Putamen (tissue), 1 donor: ENCODE measurements at regions not wholly inside any gene's neighbourhood (a gene's known extent, or its start where the extent isn't known, plus 50 kb on each side); places are given as distances from the start of the nearest gene placed in this dataset.
A peak's percentile ranks its signal among the peaks of the same experiment; 100 is the strongest.

ENCODE experiments used
- DNase-seq: peaks from one replicate; pipeline ENCODE4 v3.0.0-alpha.2; 2016; ENCODE audit warnings: low spot score

DNA sequence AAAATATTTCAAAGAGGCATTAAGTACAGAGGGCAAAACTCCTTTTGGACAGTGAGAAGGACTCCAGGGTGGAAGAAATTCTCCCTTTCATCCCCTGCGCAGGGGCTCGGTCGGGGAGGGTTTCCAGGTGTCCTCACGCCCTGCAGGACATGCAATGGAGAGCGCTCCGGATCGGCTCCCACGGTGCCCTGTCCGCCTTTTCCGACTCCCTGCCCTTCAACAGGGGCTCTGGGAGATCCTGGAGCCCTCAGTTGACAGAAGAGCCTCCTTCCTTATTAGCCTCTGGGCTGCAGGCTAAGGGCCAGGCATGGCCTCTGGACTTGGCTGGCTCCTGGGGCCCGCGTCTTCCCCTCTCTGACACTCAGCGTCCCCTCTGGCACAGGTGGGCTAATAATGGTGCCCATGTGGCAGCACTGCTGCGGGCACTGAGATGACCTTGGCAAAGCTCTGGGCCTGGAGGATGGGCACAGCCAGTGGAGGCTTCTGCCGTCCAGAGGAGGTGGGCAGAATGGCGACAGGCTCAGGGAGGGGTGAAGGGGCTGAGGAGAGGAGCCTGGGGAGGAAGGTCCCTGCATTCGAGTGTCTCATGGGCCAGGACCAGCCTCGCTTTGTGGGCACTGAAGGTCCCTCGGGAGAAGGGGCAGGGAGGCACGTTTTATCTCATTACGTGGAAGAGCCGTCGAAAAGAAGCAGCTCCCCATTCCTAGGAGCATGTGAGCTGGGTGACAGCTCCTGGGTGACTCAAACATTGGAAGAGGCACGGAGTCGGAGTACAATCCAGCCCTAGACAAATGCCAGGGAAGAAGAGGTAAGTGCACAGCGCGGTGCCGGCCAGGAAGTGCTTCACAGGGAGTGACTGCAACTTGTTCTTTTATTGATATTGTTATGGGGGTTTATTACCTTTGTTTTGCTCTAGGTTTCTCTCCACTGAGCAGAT is 161.7 kb downstream of the IRF8 start:
- DNase-seq = no peak

DNA sequence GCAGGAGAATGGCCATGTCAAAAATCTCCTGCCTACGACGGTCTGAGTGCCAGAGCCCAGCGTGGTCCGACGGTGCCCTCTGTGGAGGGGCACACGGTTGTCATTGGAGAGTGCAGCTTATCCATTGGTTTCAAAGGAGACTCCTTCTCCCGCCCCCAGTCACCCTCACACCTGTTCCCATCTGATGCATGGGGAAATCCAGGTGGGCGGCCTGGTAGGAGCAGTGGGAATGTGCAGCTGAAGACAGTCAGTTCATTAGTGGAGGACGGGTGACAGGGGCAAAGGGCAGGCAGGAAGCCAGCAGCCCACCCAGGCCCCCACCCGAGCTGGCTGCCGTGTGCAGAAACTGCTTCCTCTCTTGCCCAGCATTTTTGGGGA is 162.3 kb downstream of the IRF8 start:
- DNase-seq = no peak

DNA sequence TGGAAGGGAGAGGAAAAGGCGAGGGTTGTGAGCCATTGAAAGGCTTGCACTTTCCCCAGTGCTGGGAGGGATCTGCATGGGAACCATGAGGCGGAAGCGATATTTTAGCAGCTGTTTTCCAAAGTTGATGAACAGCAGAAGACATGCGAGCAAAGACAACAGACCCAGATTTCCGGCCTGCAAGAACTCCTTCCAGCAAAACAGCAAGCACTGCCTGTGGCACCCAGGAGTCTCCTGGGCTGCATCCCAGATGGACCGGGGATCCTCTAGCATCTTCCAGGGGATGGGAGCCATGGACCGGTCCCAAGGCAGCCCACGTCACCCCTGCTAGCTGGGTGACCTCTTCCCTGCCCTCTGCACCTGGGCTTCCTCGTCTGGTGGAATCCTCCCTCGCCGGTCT is 162.8 kb downstream of the IRF8 start:
- DNase-seq = no peak

DNA sequence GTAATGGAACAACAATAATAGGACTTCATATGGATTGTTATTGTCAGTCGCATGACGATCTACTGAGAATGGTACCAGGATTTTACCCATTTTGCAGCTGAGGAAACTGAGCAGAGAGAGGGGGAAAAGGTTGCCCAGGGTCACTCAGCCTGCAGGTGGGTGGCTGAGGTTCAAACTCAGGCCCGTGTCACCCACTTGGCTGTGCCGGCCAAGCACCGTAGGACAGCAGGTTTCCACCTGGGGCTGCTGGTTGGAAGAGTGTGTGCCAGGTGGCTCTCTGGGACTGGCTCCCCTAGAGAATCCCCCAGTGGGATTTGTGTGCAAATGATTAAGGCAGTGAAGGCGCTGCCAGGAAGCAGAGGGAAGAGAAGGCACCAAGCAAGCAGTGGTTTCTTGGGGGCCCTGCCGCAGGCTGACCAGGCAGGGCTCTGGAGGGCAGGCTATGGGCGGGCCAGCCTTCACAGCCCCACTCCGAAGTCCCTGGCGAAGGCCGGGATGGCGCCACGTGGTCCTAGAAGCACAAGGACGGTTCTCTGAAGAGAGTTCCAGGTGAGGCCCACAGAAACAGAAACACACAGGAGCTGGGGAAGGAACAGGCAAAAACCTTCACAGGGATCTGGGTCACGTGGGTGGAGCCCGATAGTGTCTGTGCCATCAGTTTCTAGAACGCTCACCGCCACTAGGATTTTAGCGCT is 163.5 kb downstream of the IRF8 start:
- no peak for DNase-seq

DNA sequence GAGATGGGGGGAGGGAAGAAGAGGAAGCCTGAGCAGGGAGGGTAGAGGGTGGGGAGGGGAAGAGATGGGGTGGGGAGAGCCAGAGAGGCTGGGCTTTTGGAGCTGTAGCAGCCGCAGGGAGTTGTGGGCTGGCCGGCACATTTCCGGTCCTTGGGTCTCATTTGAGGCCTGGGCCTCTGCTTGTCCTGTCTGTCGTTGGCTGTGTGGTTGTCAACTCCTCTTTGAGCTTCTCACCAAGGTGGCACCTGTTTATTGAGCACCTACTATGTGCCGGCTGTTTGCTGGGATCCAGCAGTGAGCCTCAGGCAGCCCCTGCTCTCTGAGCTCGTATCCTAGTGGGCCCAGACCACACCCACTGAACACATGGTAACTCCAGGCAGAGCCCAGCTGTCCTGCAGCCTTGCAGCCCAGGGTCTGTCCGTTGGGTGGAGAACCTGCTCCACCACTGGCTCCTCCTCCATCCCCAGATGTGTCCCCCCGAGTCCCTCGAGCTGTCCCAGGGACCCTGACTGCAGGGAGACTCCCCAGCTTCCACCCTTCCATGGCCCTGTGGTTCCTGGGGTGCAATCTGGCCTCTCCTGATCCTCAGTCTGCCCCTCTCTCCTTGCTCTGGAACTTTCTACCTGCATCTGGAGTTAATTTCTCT is 164.9 kb downstream of the IRF8 start:
- DNase-seq = no peak

DNA sequence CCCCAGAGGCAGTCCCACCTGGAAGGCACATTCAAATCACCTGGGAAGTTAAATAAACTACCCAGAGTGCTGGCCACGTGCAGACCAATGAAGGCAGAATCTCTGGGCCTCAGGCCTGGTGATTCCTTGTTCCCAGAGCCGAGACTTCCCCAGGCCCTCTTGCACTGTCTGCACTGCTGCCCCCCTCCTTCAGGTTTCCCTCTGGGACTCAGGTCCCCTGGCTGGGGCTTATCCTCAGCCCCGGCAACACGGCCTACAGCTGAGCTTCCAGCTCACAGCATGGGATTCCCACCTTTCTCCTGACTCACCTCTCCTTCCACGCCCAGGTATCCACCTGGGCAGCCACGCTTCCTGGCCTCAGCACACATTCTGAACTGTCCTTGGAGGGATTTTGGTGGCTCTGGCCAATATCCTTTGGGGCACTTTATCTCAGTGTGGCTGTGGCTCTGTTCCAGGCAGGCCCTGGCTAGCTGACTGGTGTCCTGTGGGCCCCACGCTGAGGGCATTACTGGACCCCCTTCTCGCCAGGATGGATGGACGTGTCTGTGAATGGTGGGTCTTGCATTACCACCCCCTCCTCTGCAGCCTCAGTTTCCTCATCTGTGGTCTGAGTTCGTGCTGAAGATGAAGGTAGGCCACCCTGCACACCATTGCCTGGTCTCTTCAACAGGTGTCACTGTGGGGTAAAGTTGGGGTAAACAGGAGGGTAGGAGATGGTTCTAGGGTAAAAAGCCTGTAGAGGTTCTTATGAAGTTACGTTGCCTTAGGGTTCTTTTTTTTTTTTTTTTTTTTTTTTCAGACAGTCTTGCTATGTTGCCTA is 165.7 kb downstream of the IRF8 start:
- no peak for DNase-seq

DNA sequence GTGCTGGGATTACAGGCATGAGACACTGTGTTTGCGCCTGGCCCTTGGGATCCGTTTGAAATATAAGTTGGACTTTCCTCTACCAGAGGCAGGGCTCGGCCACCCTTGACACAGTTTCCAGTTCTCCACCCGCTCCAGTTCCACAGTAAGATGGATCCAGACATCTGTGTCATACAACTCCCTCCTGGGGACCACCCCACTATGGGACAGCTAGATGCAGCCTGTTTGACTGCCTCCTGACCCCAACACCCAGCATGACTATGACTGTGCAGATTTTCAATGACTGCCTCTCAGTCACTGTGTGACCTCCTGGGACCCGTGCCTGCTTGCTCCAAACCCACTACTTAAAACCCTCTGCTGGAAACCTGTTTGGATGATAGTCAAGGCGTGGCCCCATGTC is 166.7 kb downstream of the IRF8 start:
- no peak for DNase-seq

DNA sequence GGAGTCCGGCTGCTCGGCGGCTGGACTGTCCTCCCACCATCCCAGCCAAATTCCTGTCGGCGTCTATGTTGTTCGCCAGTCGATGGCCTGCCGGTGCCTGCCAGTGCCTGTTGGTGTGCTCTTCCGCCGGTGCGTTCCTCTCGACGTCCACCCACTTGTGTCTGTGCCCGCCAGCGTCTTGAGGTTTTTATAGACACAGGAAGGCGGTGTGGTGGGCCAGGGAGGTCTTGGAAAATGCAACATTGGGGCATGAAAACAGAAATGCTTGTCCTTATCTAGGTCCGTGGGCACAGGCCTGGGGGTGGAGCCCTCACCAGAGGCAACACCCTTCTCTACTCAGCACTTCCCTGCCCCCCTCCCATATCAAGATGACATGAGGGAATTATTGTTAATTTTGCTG is 167.8 kb downstream of the IRF8 start:
- no peak for DNase-seq

DNA sequence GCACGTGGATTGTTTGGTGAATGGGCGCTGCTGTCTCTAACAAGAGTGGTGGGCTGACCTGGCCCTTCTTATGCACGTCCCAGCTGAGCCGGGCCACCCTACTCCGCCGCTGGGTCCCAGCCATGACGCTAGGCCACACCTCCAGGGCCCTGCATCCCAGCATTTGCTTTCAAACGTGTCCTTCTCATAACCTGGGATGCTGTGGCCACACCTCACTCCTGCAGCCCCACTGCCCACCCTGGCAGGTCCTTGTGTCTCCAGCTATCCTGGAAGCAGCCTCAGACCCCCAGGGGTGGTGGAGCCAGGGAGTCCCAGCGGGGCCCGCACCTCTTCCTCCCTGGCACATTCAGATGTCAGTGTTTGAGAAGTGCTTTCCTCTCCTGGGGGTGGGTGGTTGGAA is 168.6 kb downstream of the IRF8 start:
- DNase-seq = no peak

DNA sequence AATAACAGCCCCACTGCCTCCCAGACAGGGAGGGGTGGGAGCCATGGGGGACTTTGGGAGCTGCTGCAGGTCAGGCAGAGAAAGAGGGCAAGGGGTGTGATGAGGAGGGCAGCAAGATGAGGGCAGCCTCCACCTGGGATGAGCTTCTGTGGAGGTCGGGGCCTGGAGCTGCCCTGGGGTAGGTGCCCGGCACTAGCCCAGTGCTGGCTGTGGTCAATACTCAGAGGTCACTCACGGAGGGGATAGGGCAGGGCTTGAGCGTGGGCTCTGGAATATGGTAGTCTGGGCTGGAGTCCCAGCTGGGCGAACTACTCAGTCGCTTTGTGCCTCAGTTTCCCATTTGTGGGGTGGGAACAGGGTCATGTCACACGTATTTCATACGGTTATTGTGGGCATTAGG is 169.0 kb downstream of the IRF8 start:
- DNase-seq = no peak

DNA sequence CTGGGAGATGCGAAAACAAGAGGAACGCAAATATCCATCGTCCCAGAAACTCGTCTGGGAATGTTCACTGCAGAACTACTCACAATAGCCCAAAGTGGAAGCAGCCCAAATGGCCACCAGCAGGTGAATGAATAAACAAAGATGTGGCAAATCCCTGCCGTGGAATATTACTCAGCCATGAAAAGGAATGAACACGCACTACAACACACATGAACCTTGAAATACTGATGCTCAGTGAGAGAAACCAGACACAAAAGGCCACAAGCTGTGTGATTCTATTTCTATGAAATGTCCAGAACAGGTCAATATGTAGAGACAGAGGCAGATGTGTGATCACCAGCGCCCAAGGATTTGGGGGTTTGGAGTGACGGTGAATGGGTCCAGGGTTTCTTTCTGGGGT is 169.8 kb downstream of the IRF8 start:
- no peak for DNase-seq

DNA sequence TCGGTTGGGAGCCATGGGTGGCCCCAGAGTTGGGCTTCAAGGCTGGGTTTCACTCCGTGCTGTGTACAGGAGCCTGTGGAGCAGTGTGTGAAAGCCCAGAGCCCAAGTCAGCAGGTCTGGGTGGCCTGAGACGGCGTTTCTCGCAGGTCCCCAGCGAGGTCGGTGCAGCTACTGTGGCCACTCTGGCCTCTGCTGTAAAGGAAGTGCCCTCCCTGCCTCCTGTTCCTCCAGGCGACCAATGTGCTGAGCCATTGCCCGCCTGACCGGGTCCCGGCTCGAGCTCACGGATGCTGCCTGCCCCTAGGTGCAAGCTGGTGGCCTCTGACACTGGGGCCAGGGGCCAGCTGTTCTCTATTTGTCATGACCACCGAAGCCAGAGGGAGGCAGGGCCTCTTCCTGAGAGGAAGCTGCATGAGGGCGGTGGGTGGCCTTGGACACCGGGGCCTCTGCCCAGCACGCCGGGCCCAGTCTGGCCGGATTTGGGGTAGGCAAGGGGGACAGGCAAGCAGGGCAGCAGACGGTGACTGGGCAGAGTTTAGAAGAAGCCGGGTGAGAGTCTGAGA is 170.9 kb downstream of the IRF8 start:
- no peak for DNase-seq

DNA sequence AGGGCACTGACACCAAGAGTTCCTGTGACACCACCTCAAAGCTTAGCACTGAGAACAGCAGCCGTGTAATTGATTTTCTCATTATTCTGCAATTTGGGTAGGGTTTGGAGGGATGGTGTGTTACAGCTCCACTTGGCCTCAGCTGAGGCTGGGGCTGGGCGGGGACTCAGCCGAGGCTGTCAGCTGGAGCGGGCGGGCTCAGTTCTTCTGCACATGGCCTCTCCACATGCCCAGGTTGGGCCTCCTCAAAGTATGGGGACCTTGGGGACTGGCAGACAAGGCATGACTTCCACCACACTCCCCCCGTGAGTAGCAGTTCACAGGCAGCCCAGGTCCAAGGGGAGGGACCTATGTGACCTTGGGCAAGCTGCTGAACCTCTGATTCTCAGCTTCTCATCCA is 171.5 kb downstream of the IRF8 start:
- DNase-seq = no peak

DNA sequence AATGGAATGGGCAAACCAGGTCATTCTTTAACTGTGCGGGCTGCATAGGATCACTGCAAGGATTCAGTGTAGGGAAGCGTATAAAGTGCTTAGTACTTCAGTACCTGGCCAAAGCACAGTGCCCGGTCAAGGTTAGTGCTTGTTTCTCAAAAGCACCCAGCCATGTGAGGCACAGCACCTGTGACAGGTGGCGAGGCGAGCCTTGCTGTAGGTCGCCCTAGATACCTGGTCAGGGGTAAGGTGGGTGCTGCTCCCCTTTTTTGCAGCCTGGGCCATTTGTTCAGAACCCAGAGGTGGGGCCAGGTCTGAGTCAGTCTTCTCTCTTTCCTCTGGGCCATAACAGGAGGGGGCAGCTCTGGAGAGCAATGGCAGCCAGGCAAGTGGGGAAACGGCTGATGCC is 172.0 kb downstream of the IRF8 start:
- DNase-seq = no peak

DNA sequence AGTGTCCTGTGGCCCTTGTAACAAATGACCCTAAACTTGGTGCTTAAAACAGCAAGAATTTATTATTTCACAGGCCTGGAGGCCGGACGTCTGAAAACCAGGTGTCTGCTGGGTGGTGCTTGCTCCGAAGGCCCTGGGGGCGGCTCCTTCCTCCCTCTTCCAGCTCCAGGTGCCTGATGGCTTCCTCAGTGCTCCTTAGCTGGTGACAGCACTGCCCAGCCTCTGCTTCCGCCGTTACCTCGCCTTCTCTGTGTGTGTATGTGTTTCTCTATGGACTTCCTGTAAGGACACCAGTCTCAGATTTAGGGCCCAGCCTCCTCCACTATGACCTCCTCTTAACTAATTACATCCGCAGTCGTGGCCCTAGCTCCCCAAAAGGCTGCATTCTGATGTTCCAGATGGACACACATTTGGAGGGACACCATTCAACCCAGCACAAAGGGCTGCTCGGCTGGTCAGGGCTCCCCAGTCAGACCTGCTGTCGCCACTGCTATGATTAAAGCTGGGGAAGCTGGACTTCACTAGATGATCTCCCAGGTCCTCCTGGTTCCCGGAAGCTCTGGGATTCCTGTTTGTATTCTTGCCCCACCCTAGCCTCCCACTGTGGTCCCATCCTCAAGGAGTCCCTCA is 172.8 kb downstream of the IRF8 start:
- DNase-seq = no peak

DNA sequence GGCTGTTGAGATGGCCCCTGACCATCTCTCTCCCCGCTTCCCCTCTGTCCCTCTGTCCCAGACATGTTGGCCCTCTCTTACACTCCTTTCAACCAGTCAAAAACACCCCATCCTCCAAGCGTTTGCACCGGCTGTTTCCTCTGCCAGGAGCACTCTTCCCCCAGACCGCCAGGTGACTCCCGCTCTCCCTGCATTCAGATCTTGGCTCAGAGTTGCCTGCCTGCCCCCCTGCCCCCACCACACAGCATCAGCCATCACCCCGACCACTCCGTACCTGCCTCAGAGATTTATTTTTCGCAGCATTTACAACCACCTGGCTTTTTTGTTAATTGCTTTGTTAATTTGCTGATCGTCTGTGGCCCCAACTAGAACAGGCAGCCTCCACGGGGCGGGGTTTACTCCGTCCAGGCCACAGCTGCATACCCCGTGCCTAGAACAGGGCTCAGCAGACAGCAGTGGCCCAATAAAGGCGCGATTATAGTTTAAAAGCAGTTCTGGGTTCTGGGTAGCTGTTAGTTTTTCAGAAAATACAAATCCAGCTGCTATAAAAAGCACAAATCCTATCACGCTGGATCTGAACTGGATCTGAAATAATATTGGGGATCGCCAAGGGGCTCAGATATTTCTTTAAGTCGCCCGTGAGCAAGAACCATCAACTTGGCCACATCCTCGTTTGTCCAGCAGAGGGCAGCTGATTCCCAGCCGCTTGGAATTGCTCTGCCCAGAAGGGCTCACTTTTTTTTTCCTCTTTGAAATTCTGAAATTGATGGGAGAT is 173.6 kb downstream of the IRF8 start:
- peak; percentile 39 for DNase-seq

DNA sequence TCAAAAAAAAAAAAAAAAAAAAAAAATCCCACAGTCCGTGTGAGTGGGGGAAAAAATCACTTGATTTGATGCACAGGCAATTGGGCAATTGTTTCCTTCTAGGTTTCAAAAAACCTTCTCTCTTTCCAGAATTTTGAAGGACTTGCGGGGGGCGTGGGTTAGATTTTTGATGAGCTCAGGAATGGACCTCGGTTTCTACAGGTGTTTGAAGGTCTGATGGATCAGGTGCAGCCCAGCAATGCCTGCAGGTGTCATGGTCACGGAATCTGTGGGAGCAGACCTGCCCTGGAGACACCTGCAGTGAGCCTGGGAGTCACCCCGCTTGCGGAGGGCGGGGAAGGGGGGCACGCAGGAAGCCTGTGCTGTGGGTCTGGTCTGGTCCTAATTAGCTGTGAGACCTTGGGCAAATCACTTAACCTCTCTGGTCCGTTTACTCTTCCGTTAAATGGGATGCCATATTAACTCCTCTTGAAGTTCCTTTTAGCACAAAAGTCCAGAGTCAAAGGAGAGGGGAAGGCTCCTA is 174.2 kb downstream of the IRF8 start:
- DNase-seq = no peak

DNA sequence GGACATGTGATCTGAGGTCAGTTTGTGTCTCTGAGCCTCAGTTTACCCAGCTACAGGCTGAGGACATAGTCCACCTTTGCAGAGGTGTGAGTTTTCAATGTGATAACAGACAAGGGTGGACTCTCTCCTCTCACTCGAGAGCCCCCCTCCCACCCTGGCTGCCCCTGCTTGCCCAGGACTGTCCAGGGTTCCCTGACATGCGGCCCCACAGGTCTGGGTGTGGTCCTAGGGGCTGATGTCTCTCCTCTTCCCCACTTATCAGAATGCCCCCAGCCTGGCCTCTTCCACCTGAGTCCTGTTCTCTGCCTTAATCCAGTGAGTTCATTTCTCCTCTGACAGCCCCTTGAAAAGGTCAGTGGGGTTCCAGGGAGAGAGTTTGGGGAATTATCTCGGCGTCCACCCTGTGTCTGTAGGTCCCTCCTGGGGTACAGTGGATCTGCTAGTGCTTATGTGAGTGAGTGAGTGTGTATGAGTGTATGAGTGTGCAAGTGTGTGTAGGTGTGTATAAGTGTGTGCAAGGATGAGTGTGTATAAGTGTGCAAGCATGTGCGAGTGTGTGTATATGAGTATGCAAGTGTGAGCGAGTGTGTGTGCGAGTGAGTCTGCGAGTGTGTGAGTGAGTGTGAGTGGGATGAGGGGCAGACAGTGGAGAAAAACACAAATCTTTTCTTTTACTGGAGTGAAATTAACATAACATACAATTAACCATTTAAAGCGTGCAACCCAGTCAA is 175.0 kb downstream of the IRF8 start:
- DNase-seq = no peak

DNA sequence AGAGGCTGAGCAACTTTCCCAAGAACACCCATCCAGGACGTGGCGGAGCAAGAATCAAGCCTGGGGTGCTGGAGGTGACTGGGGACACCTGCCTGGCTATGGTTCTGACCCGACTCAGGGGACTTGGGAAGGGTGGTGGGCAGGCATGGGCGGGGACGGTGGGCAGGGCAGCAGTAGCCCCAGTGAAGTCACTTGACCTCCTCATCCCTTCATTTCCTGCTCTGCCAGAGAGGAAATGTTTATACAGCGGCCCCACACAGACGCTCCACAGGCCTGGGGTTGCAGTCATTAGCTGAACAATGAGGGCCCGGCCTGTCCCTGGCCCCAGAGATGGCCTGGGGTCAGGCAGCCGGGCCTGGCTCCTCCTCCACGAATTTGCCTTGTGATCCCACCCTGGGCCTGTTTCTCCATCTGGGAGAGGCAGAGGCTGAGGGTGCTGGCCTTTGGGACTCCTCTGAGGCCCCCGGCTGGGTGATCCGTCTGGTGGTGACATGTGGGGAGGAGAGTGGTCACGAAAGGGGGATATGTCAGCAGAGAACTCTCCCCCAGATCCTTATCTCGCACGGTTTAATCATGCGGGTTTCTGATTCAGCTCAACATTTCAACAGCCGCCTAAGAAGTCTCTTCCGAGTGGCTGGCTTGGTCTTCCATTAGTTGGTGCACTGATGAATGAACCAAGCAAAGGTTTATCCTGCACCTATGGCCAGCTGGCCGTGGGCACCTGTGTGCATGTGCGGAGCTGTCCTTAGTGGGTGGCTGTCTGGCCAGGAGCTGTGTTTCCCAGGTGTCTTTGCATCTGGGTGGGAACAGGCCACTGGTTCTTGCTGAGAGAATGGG is 175.9 kb downstream of the IRF8 start:
- DNase-seq = no peak
